NT2/D1 (cell line): ENCODE measurements at regions not wholly inside any gene's neighbourhood (a gene's known extent, or its start where the extent isn't known, plus 50 kb on each side); places are given as distances from the start of the nearest gene placed in this dataset.
"Not testable (repeated sequence)": the region's sequence is repeated elsewhere in the genome, so short reads cannot be mapped to it uniquely, and the experiment has no call there.

Experiments used
- DNase-seq: peaks from one replicate; pipeline ENCODE4 v3.0.0-alpha.2; 2011; ENCODE audit warnings: low read depth, low spot score
- H3K27me3 ChIP-seq: 2 replicates; pipeline ENCODE4 v1.6.0; 2011; ENCODE audit warnings: mild to moderate bottlenecking; ENCODE audit not compliant: insufficient read length, insufficient read depth
- H3K36me3 ChIP-seq: 2 replicates; pipeline ENCODE4 v1.6.1; 2011; ENCODE audit warnings: mild to moderate bottlenecking, low read length, mixed read lengths; ENCODE audit not compliant: insufficient read depth, insufficient read length
- H3K4me1 ChIP-seq: 2 replicates; pipeline ENCODE4 v1.5.1; 2011; ENCODE audit not compliant: insufficient read depth, insufficient read length
- H3K4me3 ChIP-seq: 2 replicates; pipeline ENCODE4 v1.5.1; 2011; ENCODE audit warnings: low read depth; ENCODE audit not compliant: insufficient read length
- H3K9ac ChIP-seq: 2 replicates; pipeline ENCODE4 v1.6.0; 2011; ENCODE audit warnings: low read depth; ENCODE audit not compliant: insufficient read length
- H3K9me3 ChIP-seq: 2 replicates; pipeline ENCODE4 v1.5.1; 2011; ENCODE audit warnings: mild to moderate bottlenecking, low read length; ENCODE audit not compliant: insufficient read depth
- SUZ12 ChIP-seq: IDR thresholded peaks from 2 replicates; pipeline ENCODE4 v1.6.1; 2011; ENCODE audit not compliant: insufficient read length, insufficient read depth; ENCODE audit errors: extremely low read depth
- YY1 ChIP-seq: IDR thresholded peaks from 2 replicates; pipeline ENCODE4 v1.6.1; 2011; ENCODE audit not compliant: insufficient read length, insufficient read depth
- ZNF274 ChIP-seq: IDR thresholded peaks from 2 replicates; pipeline ENCODE4 v1.6.1; 2011; ENCODE audit warnings: mild to moderate bottlenecking, low read depth, low read length

- no peaks in the 10 kb centered on the region for H3K27me3 ChIP-seq
- 0 out of 2 replicates have a peak, but pooled peaks cover 4% of the 10 kb centered on the region for H3K9me3 ChIP-seq
- H3K4me1 ChIP-seq: no peaks in the 10 kb centered on the region
- H3K36me3 ChIP-seq: no peaks in the 10 kb centered on the region
- no peak for DNase-seq
- no peak overlapping the region for H3K4me3 ChIP-seq
- H3K9ac ChIP-seq: no peak overlapping the region
- TF ChIP-seq SUZ12: no peak
- no peak for TF ChIP-seq YY1
These were observed 197.9 kb downstream of the LNPK start for GRCh38 chr2:175804122-175804521.

GRCh38 chr2:175796422-175796821 lies 205.6 kb downstream of the LNPK start:
- not testable (repeated sequence) for H3K4me3 ChIP-seq, H3K27me3 ChIP-seq, H3K4me1 ChIP-seq, DNase-seq, H3K9ac ChIP-seq, H3K36me3 ChIP-seq
- H3K9me3 ChIP-seq: peaks cover 15% of the 10 kb centered on the region; the same call in 1 of the 2 replicates

- Histone ChIP-seq H3K27me3 (no peaks in the 10 kb centered on the region), H3K36me3 (no peaks in the 10 kb centered on the region), H3K4me1 (no peaks in the 10 kb centered on the region), H3K9ac (no peak overlapping the region), H3K9me3 (peaks cover 15% of the 10 kb centered on the region; the same call in 1 of the 2 replicates), H3K4me3 (no peak overlapping the region)
- no peak for DNase-seq
- TF ChIP-seq YY1 (no peak), SUZ12 (no peak), ZNF274 (no peak)
These were observed 208.4 kb downstream of the LNPK start for GRCh38 chr2:175793648-175794047.

GRCh38 chr2:175792881-175793280 lies 209.2 kb downstream of the LNPK start:
- Histone ChIP-seq H3K9me3 (peaks cover 15% of the 10 kb centered on the region; the same call in 1 of the 2 replicates), H3K4me1 (no peaks in the 10 kb centered on the region), H3K4me3 (no peak overlapping the region), H3K27me3 (no peaks in the 10 kb centered on the region), H3K36me3 (no peaks in the 10 kb centered on the region), H3K9ac (no peak overlapping the region)
- TF ChIP-seq ZNF274 (no peak), SUZ12 (no peak), YY1 (no peak)
- no peak for DNase-seq

- H3K4me1 ChIP-seq: no peaks in the 10 kb centered on the region
- peaks cover 15% of the 10 kb centered on the region; the same call in 1 of the 2 replicates for H3K9me3 ChIP-seq
- no peak overlapping the region for H3K4me3 ChIP-seq
- no peak for TF ChIP-seq ZNF274
- no peak for TF ChIP-seq SUZ12
- no peak for TF ChIP-seq YY1
- H3K9ac ChIP-seq: no peak overlapping the region
- no peak for DNase-seq
- H3K27me3 ChIP-seq: no peaks in the 10 kb centered on the region
- no peaks in the 10 kb centered on the region for H3K36me3 ChIP-seq
These were observed 209.9 kb downstream of the LNPK start for GRCh38 chr2:175792199-175792598.

- Histone ChIP-seq H3K4me1 (no peaks in the 10 kb centered on the region), H3K9me3 (no peaks in the 10 kb centered on the region), H3K4me3 (no peak overlapping the region), H3K27me3 (no peaks in the 10 kb centered on the region), H3K9ac (no peak overlapping the region), H3K36me3 (no peaks in the 10 kb centered on the region)
- no peak for DNase-seq
- no peak for TF ChIP-seq SUZ12
- no peak for TF ChIP-seq YY1
- TF ChIP-seq ZNF274: no peak
These were observed 215.5 kb downstream of the LNPK start for GRCh38 chr2:175786471-175787124.

GRCh38 chr2:175777337-175777736 lies 224.7 kb downstream of the LNPK start:
- not testable (repeated sequence) for H3K9me3 ChIP-seq, H3K9ac ChIP-seq, H3K4me1 ChIP-seq, H3K27me3 ChIP-seq, H3K4me3 ChIP-seq, DNase-seq, H3K36me3 ChIP-seq

GRCh38 chr2:175769200-175769599 lies 232.9 kb downstream of the LNPK start:
- Histone ChIP-seq H3K4me1 (no peaks in the 10 kb centered on the region), H3K36me3 (no peaks in the 10 kb centered on the region), H3K4me3 (no peak overlapping the region), H3K9me3 (no peaks in the 10 kb centered on the region), H3K9ac (no peak overlapping the region), H3K27me3 (no peaks in the 10 kb centered on the region)
- no peak for TF ChIP-seq YY1
- no peak for DNase-seq
